IMR-90 (cell line): ENCODE measurements at regions not wholly inside any gene's neighbourhood (a gene's known extent, or its start where the extent isn't known, plus 50 kb on each side); places are given as distances from the start of the nearest gene placed in this dataset.

ENCODE experiments used
- ATAC-seq: fragments of 200-7000 bp; cut with Tn5 transposase; 2 replicates; pipeline ENCODE4 v1.9.1; 2020; ENCODE audit warnings: low read depth, mild to moderate bottlenecking, moderate library complexity
- BruUV-seq: library from RNA; stranded (reverse); fragments of 400-500 nt; replicated peaks from 2 replicates; lab custom pipeline; 2021; lab: Mats Ljungman, UMichigan
- CTCF ChIA-PET: fragments of 300-600 bp; formaldehyde crosslinking; extraction: SDS; loops from one replicate; lab custom pipeline; 2021; ENCODE audit warnings: antibody characterized with exemption; lab: Yijun Ruan, JAX
- POLR2A ChIA-PET: fragments of 300-600 bp; sonication (Branson Sonifier 250); formaldehyde crosslinking; loops from one replicate; lab custom pipeline; 2022; ENCODE audit warnings: antibody characterized with exemption; ENCODE audit not compliant: unreplicated experiment; lab: Charles Lee
- DNase-seq: peaks from one replicate; pipeline ENCODE4 v3.0.0; 2013
- H2AFZ ChIP-seq: replicated peaks from 2 replicates; pipeline ENCODE3; 2013; ENCODE audit warnings: low read length, mild to moderate bottlenecking; ENCODE audit not compliant: poor library complexity
- H2AK5ac ChIP-seq: 2 replicates; pipeline ENCODE4 v1.6.1; 2013; ENCODE audit warnings: low read depth, low read length, inconsistent platforms
- H2AK9ac ChIP-seq: replicated peaks from 2 replicates; pipeline ENCODE3; 2013; ENCODE audit warnings: mild to moderate bottlenecking, low read depth, low read length, moderate library complexity; ENCODE audit not compliant: poor library complexity
- H2BK120ac ChIP-seq: 2 replicates; pipeline ENCODE4 v1.6.1; 2013; ENCODE audit warnings: low read depth, low read length, inconsistent platforms
- H2BK15ac ChIP-seq: 3 replicates; pipeline ENCODE4 v1.6.1; 2013; ENCODE audit warnings: low read depth, low read length, inconsistent platforms
- H2BK20ac ChIP-seq: 2 replicates; pipeline ENCODE4 v1.6.1; 2013; ENCODE audit warnings: low read depth, mild to moderate bottlenecking, inconsistent platforms, low read length, moderate library complexity
- H2BK5ac ChIP-seq: 2 replicates; pipeline ENCODE4 v1.6.1; 2013; ENCODE audit warnings: mild to moderate bottlenecking, low read depth, low read length, inconsistent platforms; ENCODE audit not compliant: poor library complexity, severe bottlenecking
- H3K14ac ChIP-seq: replicated peaks from 2 replicates; pipeline ENCODE4 v1.6.1; 2013; ENCODE audit warnings: low read depth, low read length, inconsistent platforms
- H3K18ac ChIP-seq: 2 replicates; pipeline ENCODE4 v1.6.1; 2013; ENCODE audit warnings: low read depth, low read length, control low read depth
- H3K23ac ChIP-seq: 2 replicates; pipeline ENCODE4 v1.6.1; 2013; ENCODE audit warnings: low read depth, low read length, inconsistent platforms
- H3K27ac ChIP-seq: 2 replicates; pipeline ENCODE4 v1.5.1; 2013; ENCODE audit warnings: mild to moderate bottlenecking, control low read depth, low read length; ENCODE audit not compliant: insufficient read depth
- H3K27me3 ChIP-seq: 2 replicates; pipeline ENCODE4 v1.6.1; 2013; ENCODE audit warnings: low read length; ENCODE audit not compliant: control insufficient read depth, insufficient read depth
- H3K36me3 ChIP-seq: 2 replicates; pipeline ENCODE4 v1.6.1; 2013; ENCODE audit warnings: low read length, mixed read lengths; ENCODE audit not compliant: control insufficient read depth, insufficient read depth
- H3K4ac ChIP-seq: 2 replicates; pipeline ENCODE4 v1.6.1; 2013; ENCODE audit warnings: low read depth, low read length, inconsistent platforms
- H3K4me1 ChIP-seq: 2 replicates; pipeline ENCODE4 v1.6.1; 2013; ENCODE audit warnings: low read length, mixed read lengths; ENCODE audit not compliant: control insufficient read depth, insufficient read depth
- H3K4me2 ChIP-seq: 2 replicates; pipeline ENCODE4 v1.6.1; 2013; ENCODE audit warnings: low read depth, mild to moderate bottlenecking, control low read depth, low read length, moderate library complexity
- H3K4me3 ChIP-seq: 2 replicates; pipeline ENCODE4 v1.5.1; 2013; ENCODE audit warnings: low read depth, mild to moderate bottlenecking, control low read depth, low read length, moderate library complexity; ENCODE audit not compliant: insufficient read depth
- H3K56ac ChIP-seq: 2 replicates; pipeline ENCODE4 v1.6.1; 2013; ENCODE audit warnings: low read length, inconsistent platforms; ENCODE audit not compliant: insufficient read depth; ENCODE audit errors: extremely low read depth
- H3K79me1 ChIP-seq, 2 experiments: 2 replicates each; pipeline ENCODE4 v1.6.1; 2013; ENCODE audit warnings: low read length in 2 of 2, inconsistent platforms in 1 of 2, low read depth in 1 of 2
- H3K9ac ChIP-seq: 2 replicates; pipeline ENCODE4 v1.6.1; 2013; ENCODE audit warnings: low read depth, low read length, control low read depth
- H3K9me1 ChIP-seq: 2 replicates; pipeline ENCODE4 v1.6.1; 2013; ENCODE audit warnings: low read length, inconsistent platforms; ENCODE audit not compliant: insufficient read depth
- H3K9me3 ChIP-seq: 2 replicates; pipeline ENCODE4 v1.6.1; 2013; ENCODE audit warnings: low read length; ENCODE audit not compliant: control insufficient read depth, insufficient read depth
- H4K20me1 ChIP-seq: 2 replicates; pipeline ENCODE4 v1.6.1; 2013; ENCODE audit warnings: low read length, inconsistent platforms; ENCODE audit not compliant: insufficient read depth
- H4K5ac ChIP-seq: 2 replicates; pipeline ENCODE4 v1.6.1; 2013; ENCODE audit warnings: mild to moderate bottlenecking, low read depth, low read length, control low read depth
- H4K8ac ChIP-seq, 2 experiments: 2 replicates each; pipeline ENCODE4 v1.6.1; 2013; ENCODE audit warnings: low read depth in 2 of 2, low read length in 2 of 2, control low read depth in 1 of 2, inconsistent platforms in 1 of 2
- H4K91ac ChIP-seq: 2 replicates; pipeline ENCODE4 v1.6.1; 2013; ENCODE audit warnings: low read depth, low read length, inconsistent platforms; ENCODE audit not compliant: insufficient read depth
- CHD1 ChIP-seq: IDR thresholded peaks from 2 replicates; pipeline ENCODE4 v1.6.1; 2012; ENCODE audit warnings: low read depth, low read length, improper control_type of control experiment
- WGBS, 2 experiments: methylation state at CpG; one replicate each; pipeline versions ENCODE4 v1.1.5 to v1.1.7; 2013; ENCODE audit warnings: missing lambda C conversion rate in 2 of 2; ENCODE audit not compliant: insufficient read length in 1 of 2; ENCODE audit errors: extremely low coverage in 2 of 2; 5-methylcytosine and 5-hydroxymethylcytosine counted together
- dilution Hi-C: fragments of 300-500 bp; cut with HindIII; formaldehyde crosslinking; loops from one replicate; pipeline ENCODE4 v1.14.3; 2018; ENCODE audit warnings: low sequenced_read_pairs; ENCODE audit not compliant: unreplicated experiment
- in situ Hi-C: fragments of 300-500 bp; cut with MboI; formaldehyde crosslinking; loops from 3 replicates; pipeline ENCODE4 v1.14.3; 2019; ENCODE audit warnings: low sequenced_read_pairs, inconsistent platforms, mixed read lengths
- intact Hi-C: fragments of 100-400 bp; cut with micrococcal nuclease; formaldehyde crosslinking; loops from 2 replicates; pipeline ENCODE4 v1.10.0; 2022

GRCh38 chr18:51433296-51433695 is 235.8 kb upstream of the MEX3C start:
- H3K4me2 ChIP-seq = no peak overlapping the region
- H3K4me3 ChIP-seq = no peak overlapping the region
- no peak overlapping the region for H3K56ac ChIP-seq
- H2AFZ ChIP-seq = no peak overlapping the region
- no peak for TF ChIP-seq CHD1
- no peaks in the 10 kb centered on the region for H3K9me1 ChIP-seq
- no peaks in the 10 kb centered on the region for H4K20me1 ChIP-seq
- H2BK5ac ChIP-seq = no peak overlapping the region
- no peak overlapping the region for H3K18ac ChIP-seq
- H2BK20ac ChIP-seq = no peak overlapping the region
- H2AK5ac ChIP-seq = no peak overlapping the region
- H3K27me3 ChIP-seq = no peaks in the 10 kb centered on the region
- intact Hi-C loops = no loop called here
- no peak overlapping the region for H2AK9ac ChIP-seq
- ATAC-seq (no peak), DNase-seq (no peak)
- peaks cover 13% of the 10 kb centered on the region for H3K9me3 ChIP-seq
- no peak overlapping the region for H4K91ac ChIP-seq
- no peak overlapping the region for H2BK15ac ChIP-seq
- dilution Hi-C loops = no loop called here
- no TSS peak for BruUV-seq
- H3K36me3 ChIP-seq = no peaks in the 10 kb centered on the region
- no peaks in the 10 kb centered on the region for H3K79me1 ChIP-seq
- H3K4me1 ChIP-seq = no peaks in the 10 kb centered on the region
- WGBS, 2 experiments = no CpG with 5 or more reads among the region's 4 CpGs
- H3K23ac ChIP-seq = no peak overlapping the region
- no peak overlapping the region for H2BK120ac ChIP-seq
- H4K8ac ChIP-seq = no peak overlapping the region
- H4K5ac ChIP-seq = no peak overlapping the region
- H3K27ac ChIP-seq = no peak overlapping the region
- H3K4ac ChIP-seq = no peak overlapping the region
- in situ Hi-C loops = no loop called here
- CTCF ChIA-PET = no interaction called here
- H3K14ac ChIP-seq = no peak overlapping the region
- no peak overlapping the region for H3K9ac ChIP-seq
- POLR2A ChIA-PET = interaction anchor here (0.6 kb wide), 1 partner anchor 38 kb away, joined by 3 read pairs; no protein-coding TSS in a partner anchor
